Posterior vena cava (tissue), 2 donors: ENCODE measurements at regions not wholly inside any gene's neighbourhood (a gene's known extent, or its start where the extent isn't known, plus 50 kb on each side); places are given as distances from the start of the nearest gene placed in this dataset.

Experiments
- DNase-seq: peaks from one replicate; pipeline ENCODE4 v3.0.0-alpha.2; 2020; ENCODE audit warnings: low spot score
- intact Hi-C, 2 donors: fragments of 100-400 bp; cut with DNase I; formaldehyde crosslinking; loops; one replicate each; pipeline versions ENCODE4 v1.14.1 to v1.14.2; 2022 to 2023
- donor health status: DM: yes; HTN: yes; CAD: no.
- donor health status: DM: yes; HTN: yes; CAD: no.

GRCh38 chr11:134923441-134923840 lies 511.4 kb upstream of the B3GAT1 start:
- no peak for DNase-seq
- intact Hi-C loops = no loop called here

- intact Hi-C loops = no loop called here
Measured at GRCh38 chr11:134921938-134922337, 509.9 kb upstream of the B3GAT1 start.

GRCh38 chr11:134920851-134921608 lies 509.0 kb upstream of the B3GAT1 start:
- DNase-seq = no peak
- intact Hi-C loops = no loop called here

More at GRCh38 chr11:134921938-134922337, 509.9 kb upstream of the B3GAT1 start:
- no peak for DNase-seq

- no peak for DNase-seq
- intact Hi-C loops = no loop called here
Measured at GRCh38 chr11:134916421-134917213, 504.6 kb upstream of the B3GAT1 start.

- DNase-seq = no peak
- intact Hi-C loops = no loop called here
Measured at GRCh38 chr11:134915881-134916280, 503.8 kb upstream of the B3GAT1 start.

GRCh38 chr11:134915212-134915611 lies 503.2 kb upstream of the B3GAT1 start:
- intact Hi-C loops = no loop called here
- DNase-seq = no peak

GRCh38 chr11:134913999-134914590 lies 502.1 kb upstream of the B3GAT1 start:
- intact Hi-C loops = no loop called here
- DNase-seq = no peak

- intact Hi-C loops = no loop called here
- DNase-seq = no peak
Measured at GRCh38 chr11:134913391-134913790, 501.3 kb upstream of the B3GAT1 start.

GRCh38 chr11:134911514-134912180 lies 499.6 kb upstream of the B3GAT1 start:
- intact Hi-C loops = no loop called here
- no peak for DNase-seq

- DNase-seq = no peak
- intact Hi-C loops = no loop called here
Measured at GRCh38 chr11:134908583-134908982, 496.5 kb upstream of the B3GAT1 start.

- intact Hi-C loops = no loop called here
- no peak for DNase-seq
Measured at GRCh38 chr11:134907636-134908035, 495.6 kb upstream of the B3GAT1 start.

- DNase-seq = no peak
- intact Hi-C loops = no loop called here
Measured at GRCh38 chr11:134906356-134906955, 494.4 kb upstream of the B3GAT1 start.

- intact Hi-C loops = no loop called here
Measured at GRCh38 chr11:134905928-134906327, 493.9 kb upstream of the B3GAT1 start.

GRCh38 chr11:134905517-134905916 lies 493.5 kb upstream of the B3GAT1 start:
- intact Hi-C loops = no loop called here
- no peak for DNase-seq

More at GRCh38 chr11:134905928-134906327, 493.9 kb upstream of the B3GAT1 start:
- no peak for DNase-seq

GRCh38 chr11:134904103-134904790 lies 492.2 kb upstream of the B3GAT1 start:
- no peak for DNase-seq
- intact Hi-C loops = no loop called here

- DNase-seq = no peak
- intact Hi-C loops = no loop called here
Measured at GRCh38 chr11:134901955-134902918, 490.2 kb upstream of the B3GAT1 start.

- intact Hi-C loops = no loop called here
Measured at GRCh38 chr11:134901542-134901941, 489.5 kb upstream of the B3GAT1 start.

More at GRCh38 chr11:134901542-134901941, 489.5 kb upstream of the B3GAT1 start:
- no peak for DNase-seq
